ENCODE measurements at regions not wholly inside any gene's neighbourhood (a gene's known extent, or its start where the extent isn't known, plus 50 kb on each side); places are given as distances from the start of the nearest gene placed in this dataset.

DNA sequence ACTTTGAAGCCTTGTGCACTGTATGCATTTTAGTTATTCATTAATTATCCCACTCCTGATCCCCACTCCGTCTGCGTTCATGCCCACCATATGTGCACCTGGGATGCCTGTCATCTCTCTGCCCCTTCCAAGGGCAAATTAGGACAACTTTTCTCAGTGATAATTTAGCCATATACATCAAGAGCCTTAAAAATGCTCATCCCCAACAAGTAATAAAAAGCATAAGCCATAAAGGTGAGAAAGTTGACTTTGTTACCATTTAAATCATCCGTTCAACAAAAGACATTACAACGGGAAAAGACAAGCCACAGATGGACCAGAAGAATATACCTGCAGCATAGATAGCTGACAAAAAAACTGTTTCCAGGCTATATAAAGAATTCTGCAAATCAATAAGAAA, 131.4 kb upstream of the LINGO1 start:
- TF ChIP-seq, protein P1, sequence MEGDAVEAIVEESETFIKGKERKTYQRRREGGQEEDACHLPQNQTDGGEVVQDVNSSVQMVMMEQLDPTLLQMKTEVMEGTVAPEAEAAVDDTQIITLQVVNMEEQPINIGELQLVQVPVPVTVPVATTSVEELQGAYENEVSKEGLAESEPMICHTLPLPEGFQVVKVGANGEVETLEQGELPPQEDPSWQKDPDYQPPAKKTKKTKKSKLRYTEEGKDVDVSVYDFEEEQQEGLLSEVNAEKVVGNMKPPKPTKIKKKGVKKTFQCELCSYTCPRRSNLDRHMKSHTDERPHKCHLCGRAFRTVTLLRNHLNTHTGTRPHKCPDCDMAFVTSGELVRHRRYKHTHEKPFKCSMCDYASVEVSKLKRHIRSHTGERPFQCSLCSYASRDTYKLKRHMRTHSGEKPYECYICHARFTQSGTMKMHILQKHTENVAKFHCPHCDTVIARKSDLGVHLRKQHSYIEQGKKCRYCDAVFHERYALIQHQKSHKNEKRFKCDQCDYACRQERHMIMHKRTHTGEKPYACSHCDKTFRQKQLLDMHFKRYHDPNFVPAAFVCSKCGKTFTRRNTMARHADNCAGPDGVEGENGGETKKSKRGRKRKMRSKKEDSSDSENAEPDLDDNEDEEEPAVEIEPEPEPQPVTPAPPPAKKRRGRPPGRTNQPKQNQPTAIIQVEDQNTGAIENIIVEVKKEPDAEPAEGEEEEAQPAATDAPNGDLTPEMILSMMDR (conservative IDR thresholded peaks at IDR 0.05; ENCODE audit: low read depth): no peak
- CTCF ChIA-PET: no interaction called here
- POLR2A ChIA-PET (ENCODE audit: low non-redundant PET): no interaction called here
- no peak for DNase-seq (ENCODE audit: low spot score)
- no peak overlapping the region for H3K27ac ChIP-seq

DNA sequence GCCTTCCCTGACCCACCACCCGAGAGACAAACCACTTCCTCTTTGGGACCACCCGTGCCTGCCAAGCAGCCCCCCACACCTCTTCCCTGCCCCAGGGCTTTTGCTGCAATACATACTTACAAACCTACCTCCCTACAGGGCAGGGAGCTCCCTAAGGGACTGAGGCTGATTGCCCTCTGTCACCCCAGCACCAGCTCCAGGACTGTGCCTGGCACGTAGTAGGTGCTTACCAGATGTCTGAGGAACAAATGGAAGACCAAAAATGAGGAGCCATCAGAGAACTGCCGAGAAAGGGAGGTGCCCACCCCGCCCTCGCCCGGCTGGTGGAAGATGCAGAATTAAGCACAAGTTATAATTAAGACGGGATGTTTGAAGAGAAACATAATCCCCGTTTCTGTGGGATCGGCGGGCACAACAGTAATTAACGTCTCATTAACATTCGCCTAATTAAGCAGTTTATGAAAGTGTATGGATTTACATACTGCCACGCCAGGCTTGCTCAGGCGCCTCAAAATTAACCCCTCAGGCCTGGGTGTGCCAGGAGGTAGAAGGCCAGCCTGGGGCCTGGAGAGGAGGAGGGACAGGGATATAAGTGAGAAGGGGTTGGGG, 130.1 kb upstream of the LINGO1 start:
- no peak overlapping the region for H3K27ac ChIP-seq
- no peak for DNase-seq (ENCODE audit: low spot score)
- POLR2A ChIA-PET (ENCODE audit: low non-redundant PET): no interaction called here
- TF ChIP-seq, protein P1 (conservative IDR thresholded peaks at IDR 0.05; ENCODE audit: low read depth): no peak
- CTCF ChIA-PET: no interaction called here

DNA sequence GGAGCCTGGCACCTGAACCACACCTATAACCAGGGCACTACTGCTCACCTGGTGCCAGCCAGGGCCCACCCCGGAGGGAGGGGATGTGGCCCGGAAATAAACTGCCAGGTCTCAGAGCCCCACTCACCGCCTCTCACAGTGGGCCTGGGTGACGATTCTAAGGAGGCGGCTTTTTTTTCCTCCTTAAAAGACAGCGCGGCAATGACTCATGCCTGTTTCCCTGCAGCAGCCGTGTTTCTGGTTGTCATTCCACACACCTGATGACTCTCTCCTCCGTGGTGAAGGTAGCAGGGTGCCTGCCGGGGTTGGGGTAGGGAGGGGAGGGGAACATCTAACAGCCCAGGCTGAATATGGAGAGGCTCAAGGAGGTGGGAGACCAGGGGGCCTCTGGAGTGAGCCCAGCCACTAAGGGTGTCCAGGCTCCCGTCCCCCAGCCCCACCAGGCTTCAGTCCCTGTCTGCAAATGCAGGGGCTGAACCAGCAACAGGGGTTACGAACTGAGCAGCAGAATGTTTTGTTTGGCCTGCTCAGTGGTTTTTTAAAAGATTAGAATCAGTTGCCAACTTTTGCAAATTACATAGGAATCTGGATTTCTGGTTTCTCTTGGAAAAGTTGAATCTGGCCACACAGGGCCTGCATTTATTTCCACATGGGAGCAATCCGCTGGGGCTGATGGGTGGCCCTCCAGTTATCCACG, 127.3 kb upstream of the LINGO1 start:
- TF ChIP-seq, protein P1 (conservative IDR thresholded peaks at IDR 0.05; ENCODE audit: low read depth): no peak
- H3K27ac ChIP-seq: no peak overlapping the region
- POLR2A ChIA-PET (ENCODE audit: low non-redundant PET): no interaction called here

DNA sequence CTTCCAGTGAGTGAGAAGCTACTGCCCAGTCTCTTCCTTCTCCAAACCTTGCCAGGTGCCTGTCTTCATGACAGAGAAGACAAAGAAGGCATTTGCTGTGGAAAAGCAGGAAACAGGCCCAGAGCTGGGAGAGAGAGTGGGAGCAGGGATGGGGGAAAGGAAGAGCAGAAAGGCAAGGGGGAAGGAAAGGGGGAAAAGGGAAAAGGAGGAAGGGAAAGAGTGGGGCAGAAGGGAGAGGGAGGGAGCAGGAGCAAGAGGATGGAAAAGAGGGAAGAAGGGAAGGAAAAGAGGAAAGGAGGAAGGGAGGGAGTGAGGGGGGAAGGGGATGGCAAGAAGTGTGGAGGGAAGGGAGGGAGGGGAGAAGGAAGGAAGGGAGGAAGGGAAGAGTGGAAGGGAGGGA, 121.2 kb upstream of the LINGO1 start:
- ChIA-PET CTCF (interaction anchor here (0.6 kb wide), 1 partner anchor 473 kb away, joined by 3 read pairs; no protein-coding TSS in a partner anchor), POLR2A (ENCODE audit: low non-redundant PET) (no interaction called here)
- H3K27ac ChIP-seq: no peak overlapping the region
- TF ChIP-seq, protein P1 (conservative IDR thresholded peaks at IDR 0.05; ENCODE audit: low read depth): no peak
- DNase-seq (ENCODE audit: low spot score): no peak

More for the DNA sequence above, 127.3 kb upstream of the LINGO1 start:
- CTCF ChIA-PET: interaction anchor here (0.6 kb wide), 1 partner anchor 101 kb away, joined by 4 read pairs; no protein-coding TSS in a partner anchor
- no peak for DNase-seq (ENCODE audit: low spot score)

DNA sequence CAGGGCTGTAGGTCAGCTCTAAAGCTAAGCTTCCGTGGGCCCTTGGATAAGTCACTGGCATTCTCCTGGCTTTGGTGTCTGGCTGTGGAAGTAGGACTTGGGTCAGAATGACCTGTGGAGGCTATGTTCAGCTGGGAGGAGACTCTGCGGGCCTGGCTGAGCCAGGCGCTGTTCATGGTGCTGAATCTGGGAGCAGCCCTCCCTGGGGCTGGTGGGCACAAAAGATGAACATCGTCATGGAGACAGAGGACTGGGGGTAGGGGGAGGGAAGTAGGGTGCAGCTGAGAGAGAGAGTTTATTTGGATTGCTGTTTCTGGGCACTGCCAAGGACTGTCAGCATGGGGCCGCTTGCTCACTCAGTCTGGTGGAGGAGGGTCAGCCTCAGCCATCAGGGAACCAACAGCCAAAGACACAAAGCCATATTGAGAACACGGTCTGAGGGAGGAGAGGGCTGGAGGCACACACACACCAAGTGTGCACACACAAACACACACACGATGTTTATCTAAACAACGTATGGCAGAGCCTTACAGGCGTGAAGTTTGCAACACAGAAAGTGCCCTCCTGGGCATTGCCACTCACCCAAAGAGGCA, 120.7 kb upstream of the LINGO1 start:
- POLR2A ChIA-PET (ENCODE audit: low non-redundant PET): no interaction called here
- no peak overlapping the region for H3K27ac ChIP-seq
- peak; percentile 30 for DNase-seq (ENCODE audit: low spot score)
- CTCF ChIA-PET: interaction anchor here (0.6 kb wide), 1 partner anchor 117 kb away, joined by 8 read pairs; no protein-coding TSS in a partner anchor
- TF ChIP-seq, protein P1 (conservative IDR thresholded peaks at IDR 0.05; ENCODE audit: low read depth): no peak

DNA sequence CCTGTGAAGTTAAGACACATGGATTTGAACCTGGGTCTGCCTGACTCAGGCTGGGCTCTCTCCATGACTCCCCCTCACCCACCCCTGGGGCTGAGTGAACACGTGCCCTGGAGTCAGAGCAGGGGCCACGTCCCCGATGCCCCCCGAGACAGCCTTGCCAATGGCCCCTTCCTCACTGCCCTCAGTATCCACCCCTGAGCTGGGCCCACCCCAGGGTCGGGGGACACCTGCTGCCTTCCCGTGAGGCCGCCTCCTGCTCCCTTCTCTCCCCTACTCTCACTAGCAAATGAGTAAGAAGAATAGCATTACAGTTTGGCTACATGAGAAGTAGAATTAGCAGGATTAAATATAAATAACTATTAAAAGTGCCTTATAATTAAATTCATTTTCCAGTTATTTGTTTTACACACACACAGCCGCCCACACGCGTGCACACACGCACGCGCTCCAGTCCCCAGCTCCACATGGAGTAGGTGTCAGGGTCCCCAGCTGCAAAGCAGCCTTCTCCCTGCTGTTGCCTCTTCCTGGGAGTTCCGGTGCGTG, 117.4 kb upstream of the LINGO1 start:
- no peak overlapping the region for H3K27ac ChIP-seq
- TF ChIP-seq, protein P1 (conservative IDR thresholded peaks at IDR 0.05; ENCODE audit: low read depth): no peak
- CTCF ChIA-PET: interaction anchor here (0.5 to 0.6 kb wide), 2 partner anchors 358 to 615 kb away, joined by 4 read pairs; no protein-coding TSS in a partner anchor
- POLR2A ChIA-PET (ENCODE audit: low non-redundant PET): no interaction called here
- no peak for DNase-seq (ENCODE audit: low spot score)

All from RWPE1 (cell line).